H1 (cell line): ENCODE measurements at regions not wholly inside any gene's neighbourhood (a gene's known extent, or its start where the extent isn't known, plus 50 kb on each side); places are given as distances from the start of the nearest gene placed in this dataset.
A peak's percentile ranks its signal among the peaks of the same experiment; 100 is the strongest.

Experiments
- CTCF ChIA-PET: fragments of 300-600 bp; sonication (Branson Sonifier 250); formaldehyde crosslinking; loops from one replicate; lab custom pipeline; 2021; ENCODE audit not compliant: partially characterized antibody; lab: Charles Lee
- POLR2A ChIA-PET: fragments of 300-600 bp; sonication (Branson Sonifier 250); formaldehyde crosslinking; loops from one replicate; lab custom pipeline; 2021; ENCODE audit warnings: inconsistent platforms; ENCODE audit not compliant: partially characterized antibody; lab: Charles Lee
- DNase-seq, 2 experiments: peaks; one replicate each; pipeline versions ENCODE4 v3.0.0 to v3.0.0-alpha.2; 2010 to 2022; ENCODE audit warnings: low spot score in 2 of 2, low read depth in 1 of 2, mixed read lengths in 1 of 2
- FAIRE-seq: peaks from 2 replicates; lab custom pipeline; 2011; peaks lifted over from hg19 to GRCh38; lab: Jason Lieb, UNC
- H2AFZ ChIP-seq: 2 replicates; pipeline ENCODE4 v1.8.1; 2012; ENCODE audit warnings: low read length, inconsistent platforms
- H2AK5ac ChIP-seq: 2 replicates; pipeline ENCODE4 v1.6.1; 2013; ENCODE audit warnings: low read depth, low read length
- H2BK120ac ChIP-seq: replicated peaks from 2 replicates; pipeline ENCODE3; 2013; ENCODE audit warnings: low read depth, low read length, inconsistent platforms
- H2BK12ac ChIP-seq: 2 replicates; pipeline ENCODE4 v1.6.1; 2013; ENCODE audit warnings: low read depth, low read length
- H2BK15ac ChIP-seq: 2 replicates; pipeline ENCODE4 v1.6.1; 2013; ENCODE audit warnings: low read length
- H2BK20ac ChIP-seq: 2 replicates; pipeline ENCODE4 v1.6.1; 2013; ENCODE audit warnings: low read length
- H2BK5ac ChIP-seq: 2 replicates; pipeline ENCODE4 v1.6.1; 2013; ENCODE audit warnings: low read depth, low read length
- H3K14ac ChIP-seq: 2 replicates; pipeline ENCODE4 v1.6.1; 2013; ENCODE audit warnings: inconsistent platforms; ENCODE audit not compliant: insufficient read length
- H3K18ac ChIP-seq: 2 replicates; pipeline ENCODE4 v1.6.1; 2013; ENCODE audit warnings: low read length; ENCODE audit errors: extremely low read depth
- H3K23ac ChIP-seq: 2 replicates; pipeline ENCODE4 v1.6.1; 2013; ENCODE audit warnings: inconsistent platforms; ENCODE audit not compliant: insufficient read length
- H3K23me2 ChIP-seq: 2 replicates; pipeline ENCODE4 v1.6.1; 2013; ENCODE audit warnings: low read depth, low read length
- H3K27ac ChIP-seq: 2 replicates; pipeline ENCODE4 v1.6.1; 2011; ENCODE audit warnings: low read depth, low read length, inconsistent platforms
- H3K27me3 ChIP-seq, 4 experiments: replicated peaks in 1 of 4; 1 replicate in 1 of 4; 2 replicates in 3 of 4; pipeline versions ENCODE4 v1.6.1 to v1.8.1; 2011 to 2013; ENCODE audit warnings: low read length in 3 of 4, mild to moderate bottlenecking in 3 of 4, inconsistent platforms in 2 of 4, mixed read lengths in 2 of 4, moderate library complexity in 1 of 4; ENCODE audit not compliant: control insufficient read depth in 3 of 4, insufficient read depth in 3 of 4; ENCODE audit errors: extremely low read depth in 1 of 4
- H3K36me3 ChIP-seq, 4 experiments: 2 replicates each; pipeline versions ENCODE4 v1.6.1 to v1.8.1; 2011 to 2013; ENCODE audit warnings: mild to moderate bottlenecking in 4 of 4, low read length in 3 of 4, moderate library complexity in 2 of 4, control low read depth in 1 of 4, inconsistent platforms in 1 of 4; ENCODE audit not compliant: insufficient read depth in 4 of 4, control insufficient read depth in 2 of 4
- H3K4ac ChIP-seq: replicated peaks from 2 replicates; pipeline ENCODE3; 2013; ENCODE audit warnings: low read length, low read depth, mixed read lengths, inconsistent platforms; ENCODE audit not compliant: insufficient read length
- H3K4me1 ChIP-seq, 4 experiments: replicated peaks in 1 of 4; 1 replicate in 1 of 4; 2 replicates in 3 of 4; pipeline versions ENCODE4 v1.6.1 to v1.8.1; 2011 to 2013; ENCODE audit warnings: low read length in 3 of 4, inconsistent platforms in 2 of 4, mixed read lengths in 1 of 4; ENCODE audit not compliant: insufficient read depth in 4 of 4, control insufficient read depth in 3 of 4
- H3K4me2 ChIP-seq, 2 experiments: 2 replicates each; pipeline versions ENCODE4 v1.6.1 to v1.8.1; 2011 to 2013; ENCODE audit warnings: low read depth in 2 of 2, low read length in 2 of 2, control low read depth in 1 of 2, inconsistent platforms in 1 of 2, mild to moderate bottlenecking in 1 of 2; ENCODE audit not compliant: insufficient read depth in 1 of 2
- H3K4me3 ChIP-seq, 4 experiments: fragments of 200-600, 300-600 bp in 1 of 4; sonication (generic), shearing (Covaris generic), sonication (Bioruptor Twin) in 1 of 4; 2 replicates each; pipeline versions ENCODE4 v1.5.1 to v1.8.1; 2011 to 2016; ENCODE audit warnings: low read length in 4 of 4, low read depth in 3 of 4, control low read depth in 2 of 4, inconsistent platforms in 2 of 4, mild to moderate bottlenecking in 2 of 4, mixed read lengths in 1 of 4, moderate library complexity in 1 of 4; ENCODE audit not compliant: insufficient read depth in 2 of 4; ENCODE audit errors: extremely low read depth in 1 of 4
- H3K56ac ChIP-seq: replicated peaks from 2 replicates; pipeline ENCODE3; 2013; ENCODE audit warnings: low read depth, mild to moderate bottlenecking, mixed read lengths, low read length, inconsistent platforms; ENCODE audit not compliant: insufficient read length
- H3K79me1 ChIP-seq: 2 replicates; pipeline ENCODE4 v1.6.1; 2013; ENCODE audit warnings: low read depth, low read length, control low read depth
- H3K79me2 ChIP-seq, 2 experiments: 2 replicates each; pipeline versions ENCODE4 v1.6.1 to v1.8.1; 2012 to 2013; ENCODE audit warnings: low read length in 2 of 2, mild to moderate bottlenecking in 2 of 2, inconsistent platforms in 1 of 2; ENCODE audit not compliant: insufficient read depth in 2 of 2, control insufficient read depth in 1 of 2
- H3K9ac ChIP-seq, 4 experiments: replicated peaks in 1 of 4; 1 replicate in 1 of 4; 2 replicates in 3 of 4; pipeline versions ENCODE4 v1.6.1 to v1.8.1; 2011 to 2013; ENCODE audit warnings: low read depth in 3 of 4, low read length in 3 of 4, control low read depth in 2 of 4, mild to moderate bottlenecking in 2 of 4, moderate library complexity in 2 of 4, inconsistent platforms in 1 of 4; ENCODE audit errors: extremely low read depth in 1 of 4
- H3K9me3 ChIP-seq, 2 experiments: 2 replicates each; pipeline versions ENCODE4 v1.6.1 to v1.8.1; 2012 to 2013; ENCODE audit warnings: mild to moderate bottlenecking in 2 of 2, moderate library complexity in 2 of 2, control low read depth in 1 of 2, inconsistent platforms in 1 of 2, low read depth in 1 of 2, low read length in 1 of 2, mixed read lengths in 1 of 2; ENCODE audit not compliant: insufficient read depth in 2 of 2
- H4K20me1 ChIP-seq, 2 experiments: replicated peaks in 1 of 2; 2 replicates each; pipeline versions ENCODE3 to v1.8.1; 2011 to 2013; ENCODE audit warnings: inconsistent platforms in 2 of 2, low read length in 2 of 2, mild to moderate bottlenecking in 1 of 2; ENCODE audit not compliant: insufficient read depth in 2 of 2, control insufficient read depth in 1 of 2
- H4K5ac ChIP-seq: 2 replicates; pipeline ENCODE4 v1.6.1; 2013; ENCODE audit warnings: low read length, low read depth, mixed read lengths, inconsistent platforms; ENCODE audit not compliant: insufficient read length
- H4K8ac ChIP-seq: 2 replicates; pipeline ENCODE4 v1.8.0; 2013; ENCODE audit warnings: mild to moderate bottlenecking, moderate library complexity, low read length, inconsistent platforms; ENCODE audit not compliant: insufficient read depth; ENCODE audit errors: extremely low read depth
- H4K91ac ChIP-seq: replicated peaks from 2 replicates; pipeline ENCODE3; 2013; ENCODE audit warnings: low read length, mixed read lengths, inconsistent platforms; ENCODE audit not compliant: insufficient read length
- ASH2L ChIP-seq: fragments of 200-600, 300-600 bp; sonication (generic); IDR thresholded peaks from one replicate; pipeline ENCODE4 v1.7.1; 2017; ENCODE audit warnings: low read length
- CEBPB ChIP-seq: IDR thresholded peaks from 2 replicates; pipeline ENCODE4 v1.6.1; 2012; ENCODE audit warnings: low read depth, low read length
- JUN ChIP-seq: IDR thresholded peaks from 2 replicates; pipeline ENCODE4 v1.6.1; 2011; ENCODE audit warnings: low read depth, mild to moderate bottlenecking, improper control_type of control experiment, low read length
- KDM1A ChIP-seq: fragments of 200-600, 300-600 bp; sonication (generic); IDR thresholded peaks from 2 replicates; pipeline ENCODE4 v1.7.1; 2016; ENCODE audit warnings: mild to moderate bottlenecking, low read length, borderline replicate concordance
- KDM5A ChIP-seq: fragments of 200-600 bp; IDR thresholded peaks from 2 replicates; pipeline ENCODE4 v1.7.1; 2012; ENCODE audit warnings: mild to moderate bottlenecking, low read length, inconsistent platforms, mixed read lengths
- MAFK ChIP-seq: IDR thresholded peaks from 2 replicates; pipeline ENCODE4 v1.6.1; 2012; ENCODE audit warnings: low read depth, mild to moderate bottlenecking, improper control_type of control experiment, low read length
- PHF8 ChIP-seq: fragments of 200-600 bp; sonication (generic); conservative IDR thresholded peaks from 2 replicates; pipeline ENCODE4 v1.7.1; 2012; ENCODE audit warnings: low read depth, mild to moderate bottlenecking, inconsistent platforms, low read length, moderate library complexity
- POLR2AphosphoS5 ChIP-seq: IDR thresholded peaks from 2 replicates; pipeline ENCODE4 v1.6.1; 2011; ENCODE audit warnings: low read depth, low read length
- SIRT6 ChIP-seq: IDR thresholded peaks from one replicate; pipeline ENCODE4 v1.7.1; 2012; ENCODE audit warnings: low read length, inconsistent platforms
- SP2 ChIP-seq: IDR thresholded peaks from 2 replicates; pipeline ENCODE4 v1.6.1; 2012; ENCODE audit warnings: mild to moderate bottlenecking, low read length, inconsistent platforms
- SUZ12 ChIP-seq: fragments of 200-600 bp; sonication (generic); IDR thresholded peaks from 2 replicates; pipeline ENCODE4 v1.6.1; 2012; ENCODE audit warnings: mild to moderate bottlenecking, inconsistent platforms, low read length, moderate library complexity, mixed read lengths
- TAF1 ChIP-seq: IDR thresholded peaks from 2 replicates; pipeline ENCODE4 v1.6.1; 2011; ENCODE audit warnings: mild to moderate bottlenecking, low read depth, low read length
- TEAD4 ChIP-seq: IDR thresholded peaks from 2 replicates; pipeline ENCODE4 v1.6.1; 2012; ENCODE audit warnings: low read depth, low read length, inconsistent platforms, mixed read lengths
- WGBS, 2 experiments: shearing (Covaris generic) in 1 of 2; methylation state at CpG; one replicate each; pipeline versions ENCODE4 v1.1.6 to v1.1.7; 2013 to 2015; ENCODE audit warnings: low lambda C conversion rate in 2 of 2, mixed read lengths in 2 of 2, inconsistent platforms in 1 of 2, low coverage in 1 of 2, missing lambda C conversion rate in 1 of 2; ENCODE audit not compliant: insufficient replicate concordance in 2 of 2, insufficient coverage in 1 of 2, insufficient read length in 1 of 2; ENCODE audit errors: extremely low coverage in 1 of 2, missing lambda C conversion rate in 1 of 2; 5-methylcytosine and 5-hydroxymethylcytosine counted together
- TF ChIP-seq, protein P1 (sequence below), 3 experiments: IDR thresholded peaks; 1 replicate in 2 of 3; 2 replicates in 1 of 3; pipeline versions ENCODE4 v1.5.1 to v1.6.1; 2011; ENCODE audit warnings: low read length in 3 of 3, mild to moderate bottlenecking in 3 of 3, inconsistent platforms in 2 of 3, low read depth in 1 of 3, moderate library complexity in 1 of 3; ENCODE audit not compliant: insufficient read depth in 1 of 3; ENCODE audit errors: control extremely low read depth in 1 of 3

GRCh38 chr10:28113202-28113601 is 114.3 kb upstream of the ODAD2 start:
- FAIRE-seq = no peak
- H2AK5ac ChIP-seq = no peak overlapping the region
- H4K5ac ChIP-seq = no peak overlapping the region
- no peak overlapping the region for H3K9ac ChIP-seq
- H4K20me1 ChIP-seq = no peaks in the 10 kb centered on the region
- no peak overlapping the region for H3K56ac ChIP-seq
- H3K14ac ChIP-seq = no peak overlapping the region
- no peaks in the 10 kb centered on the region for H3K27me3 ChIP-seq
- no peaks in the 10 kb centered on the region for H3K36me3 ChIP-seq
- H2AFZ ChIP-seq = no peak overlapping the region
- 94% methylated on average over 3 of the region's 3 CpGs; no CpG with 5 or more reads in 1 of the 2 experiments for WGBS, 2 experiments
- H2BK5ac ChIP-seq = no peak overlapping the region
- no peak overlapping the region for H2BK15ac ChIP-seq
- H3K79me2 ChIP-seq = no peaks in the 10 kb centered on the region
- no peak overlapping the region for H2BK120ac ChIP-seq
- H4K91ac ChIP-seq = peak overlapping the region; percentile 65
- H3K4me1 ChIP-seq = no peaks in the 10 kb centered on the region
- CTCF ChIA-PET = interaction anchor here (1.0 kb wide), 1 partner anchor 9 kb away, joined by 3 read pairs; no protein-coding TSS in a partner anchor
- no peak for DNase-seq
- no peak overlapping the region for H2BK20ac ChIP-seq
- no peak overlapping the region for H3K27ac ChIP-seq
- no peak overlapping the region for H3K23ac ChIP-seq
- POLR2A ChIA-PET = no interaction called here
- no peak overlapping the region for H3K4me3 ChIP-seq
- no peaks in the 10 kb centered on the region for H3K9me3 ChIP-seq
- no peak overlapping the region for H4K8ac ChIP-seq
- H3K18ac ChIP-seq = no peak overlapping the region
- no peak overlapping the region for H3K4ac ChIP-seq
- H3K23me2 ChIP-seq = no peaks in the 10 kb centered on the region
- no peak overlapping the region for H2BK12ac ChIP-seq
- no peaks in the 10 kb centered on the region for H3K79me1 ChIP-seq
- no peak overlapping the region for H3K4me2 ChIP-seq
- TF ChIP-seq MAFK = no peak
- TF ChIP-seq JUN = no peak
- no peak for TF ChIP-seq SUZ12
- no peak for TF ChIP-seq POLR2AphosphoS5
- no peak for TF ChIP-seq TEAD4
- no peak for TF ChIP-seq PHF8
- TF ChIP-seq, protein P1, sequence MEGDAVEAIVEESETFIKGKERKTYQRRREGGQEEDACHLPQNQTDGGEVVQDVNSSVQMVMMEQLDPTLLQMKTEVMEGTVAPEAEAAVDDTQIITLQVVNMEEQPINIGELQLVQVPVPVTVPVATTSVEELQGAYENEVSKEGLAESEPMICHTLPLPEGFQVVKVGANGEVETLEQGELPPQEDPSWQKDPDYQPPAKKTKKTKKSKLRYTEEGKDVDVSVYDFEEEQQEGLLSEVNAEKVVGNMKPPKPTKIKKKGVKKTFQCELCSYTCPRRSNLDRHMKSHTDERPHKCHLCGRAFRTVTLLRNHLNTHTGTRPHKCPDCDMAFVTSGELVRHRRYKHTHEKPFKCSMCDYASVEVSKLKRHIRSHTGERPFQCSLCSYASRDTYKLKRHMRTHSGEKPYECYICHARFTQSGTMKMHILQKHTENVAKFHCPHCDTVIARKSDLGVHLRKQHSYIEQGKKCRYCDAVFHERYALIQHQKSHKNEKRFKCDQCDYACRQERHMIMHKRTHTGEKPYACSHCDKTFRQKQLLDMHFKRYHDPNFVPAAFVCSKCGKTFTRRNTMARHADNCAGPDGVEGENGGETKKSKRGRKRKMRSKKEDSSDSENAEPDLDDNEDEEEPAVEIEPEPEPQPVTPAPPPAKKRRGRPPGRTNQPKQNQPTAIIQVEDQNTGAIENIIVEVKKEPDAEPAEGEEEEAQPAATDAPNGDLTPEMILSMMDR (IDR thresholded peaks at IDR 0.05; ENCODE audit: control extremely low read depth in 1 of 3, insufficient read depth in 1 of 3, low read depth in 1 of 3, low read length in 3 of 3) = no peak
- TF ChIP-seq KDM1A = no peak
- TF ChIP-seq TAF1 = no peak
- no peak for TF ChIP-seq SP2
- no peak for TF ChIP-seq KDM5A
- TF ChIP-seq ASH2L = no peak
- TF ChIP-seq SIRT6 = no peak
- no peak for TF ChIP-seq CEBPB
